HG03378 (cell line): ENCODE measurements at regions not wholly inside any gene's neighbourhood (a gene's known extent, or its start where the extent isn't known, plus 50 kb on each side); places are given as distances from the start of the nearest gene placed in this dataset.

Experiments
- ATAC-seq: cut with Tn5 transposase; IDR thresholded peaks from one replicate; pipeline ENCODE4 v1.9.1; 2021; ENCODE audit warnings: mild to moderate bottlenecking, moderate library complexity; ENCODE audit not compliant: unreplicated experiment

DNA sequence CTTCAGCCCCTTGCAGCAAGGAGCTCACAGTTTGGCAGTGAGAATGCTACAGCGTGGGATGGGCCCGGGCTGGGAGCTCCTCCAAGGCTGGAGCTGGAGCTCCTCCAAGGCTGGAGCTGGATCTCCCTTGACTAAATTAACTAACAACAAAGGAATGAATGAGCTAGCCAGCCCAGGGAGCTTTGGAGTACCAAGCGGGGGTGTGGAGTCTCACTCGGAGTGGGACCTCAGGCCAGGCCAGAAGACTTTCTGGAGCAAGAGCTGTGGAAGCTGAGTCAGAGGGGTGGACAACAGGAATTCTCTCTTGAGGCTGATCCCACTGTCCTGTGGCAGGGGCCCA lies 244.7 kb upstream of the HS6ST1 start:
- no peak for ATAC-seq

DNA sequence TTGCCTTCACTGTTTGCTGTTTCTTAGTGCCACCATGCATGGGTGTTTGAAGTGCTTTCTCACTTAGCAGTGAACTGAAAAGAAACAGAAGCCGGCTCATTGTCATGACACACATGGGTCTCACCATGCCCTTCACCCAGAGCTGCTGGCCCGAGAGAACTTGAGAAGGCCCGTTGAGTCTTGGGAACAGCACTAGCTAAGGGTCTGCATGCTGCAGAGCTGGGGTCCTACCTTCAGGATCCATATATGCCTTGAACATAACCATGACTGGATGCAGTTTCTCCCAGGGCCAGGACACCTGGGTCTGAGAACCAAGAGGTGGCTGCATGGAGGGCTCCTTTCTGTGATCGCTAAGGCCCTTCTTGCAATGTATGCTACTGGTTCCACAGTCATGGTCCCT lies 245.5 kb upstream of the HS6ST1 start:
- ATAC-seq: no peak

DNA sequence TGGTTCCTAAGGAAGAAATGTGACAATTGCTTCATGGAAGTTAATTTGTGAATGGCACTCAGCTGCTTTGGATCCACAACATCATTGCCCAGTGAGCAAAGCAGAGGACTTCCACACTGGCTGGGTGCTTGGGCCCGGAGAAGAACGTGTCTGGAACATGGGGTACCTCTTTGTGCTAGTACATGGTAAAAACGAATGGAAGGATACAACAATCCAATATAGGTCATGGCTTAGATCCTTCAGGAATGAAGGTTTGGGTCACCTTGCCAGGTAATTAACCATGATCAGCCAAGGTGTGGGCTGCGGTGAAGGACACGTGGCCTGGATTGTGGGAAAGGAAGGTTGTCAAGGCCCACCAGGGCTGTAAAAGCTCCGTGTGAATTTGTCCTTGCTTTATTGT lies 245.9 kb upstream of the HS6ST1 start:
- no peak for ATAC-seq

DNA sequence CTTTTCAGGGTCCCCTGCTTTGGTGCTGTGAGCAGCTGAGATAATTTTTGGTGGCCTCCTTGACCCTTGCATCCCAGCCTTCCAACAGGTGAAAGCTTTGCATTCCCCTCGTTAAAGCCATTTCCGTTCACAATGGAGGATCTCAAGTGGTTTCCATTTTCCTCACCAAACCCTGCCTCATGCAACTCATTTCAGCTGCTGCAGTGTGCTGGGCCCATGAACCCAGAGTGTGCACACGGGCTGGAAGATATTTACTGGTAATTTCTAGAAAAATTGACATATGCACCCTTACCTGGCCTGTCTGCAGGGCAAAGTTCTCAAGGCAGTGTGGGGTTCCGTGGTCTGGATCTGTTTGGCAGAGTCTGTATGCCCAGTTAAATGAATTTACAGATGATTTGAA lies 246.8 kb upstream of the HS6ST1 start:
- no peak for ATAC-seq

DNA sequence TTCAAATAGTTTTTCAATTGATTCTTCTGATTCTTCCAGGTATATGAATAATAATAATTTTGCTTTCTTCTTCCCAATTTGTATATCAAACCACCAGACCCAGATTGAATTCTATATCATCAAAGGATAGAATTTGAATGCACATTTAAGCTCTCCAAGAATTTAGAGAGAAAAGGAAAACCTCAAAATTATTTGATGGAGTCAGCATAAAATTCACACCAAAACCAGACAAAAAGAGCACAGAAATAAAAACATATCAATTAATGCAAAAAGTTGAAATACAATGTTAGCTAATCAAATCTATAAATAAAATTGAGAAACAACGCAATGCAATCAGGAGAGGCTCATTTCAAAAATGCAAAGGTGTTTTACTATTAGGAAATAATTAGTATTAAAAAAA lies 248.0 kb upstream of the HS6ST1 start:
- ATAC-seq: no peak

DNA sequence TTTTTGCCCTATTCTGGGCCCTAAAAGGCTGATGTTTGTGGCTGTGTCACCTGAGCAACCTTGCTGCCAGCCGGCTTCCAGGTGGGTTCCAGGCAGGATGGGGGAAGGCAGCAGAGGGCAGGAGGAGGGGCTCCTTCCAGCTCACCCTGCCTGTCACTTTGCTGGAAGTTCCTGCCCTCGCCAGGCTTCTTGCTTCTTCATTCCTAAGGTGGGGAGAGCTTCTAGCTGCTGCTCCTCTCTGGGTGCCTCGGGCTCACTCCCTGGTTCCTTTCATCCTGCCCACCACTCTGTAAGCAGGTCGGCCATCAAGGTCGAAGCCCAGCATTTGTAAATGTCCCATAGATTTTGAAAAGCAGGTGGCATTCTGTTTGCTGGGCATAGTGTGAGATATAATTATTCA lies 249.4 kb upstream of the HS6ST1 start:
- ATAC-seq: no peak

DNA sequence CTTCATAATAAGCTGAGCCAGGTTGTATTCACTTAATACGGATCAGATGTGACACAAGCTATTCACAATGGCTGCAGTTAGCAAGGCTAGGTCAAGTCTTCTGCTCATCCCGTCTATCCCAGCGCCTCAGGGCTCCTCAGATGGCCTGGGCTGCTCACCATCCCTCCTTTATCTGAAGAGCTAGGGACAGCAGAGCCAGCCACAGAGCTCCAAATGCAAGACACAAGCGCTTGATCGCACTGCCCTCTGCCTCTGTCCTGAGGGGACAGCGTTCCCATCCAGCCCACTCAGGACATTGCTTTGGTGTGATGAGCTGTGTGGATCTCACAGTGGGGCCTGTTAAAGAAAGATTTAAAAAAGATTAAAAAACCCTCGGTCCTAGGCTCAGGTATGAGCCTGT lies 254.4 kb upstream of the HS6ST1 start:
- no peak for ATAC-seq

DNA sequence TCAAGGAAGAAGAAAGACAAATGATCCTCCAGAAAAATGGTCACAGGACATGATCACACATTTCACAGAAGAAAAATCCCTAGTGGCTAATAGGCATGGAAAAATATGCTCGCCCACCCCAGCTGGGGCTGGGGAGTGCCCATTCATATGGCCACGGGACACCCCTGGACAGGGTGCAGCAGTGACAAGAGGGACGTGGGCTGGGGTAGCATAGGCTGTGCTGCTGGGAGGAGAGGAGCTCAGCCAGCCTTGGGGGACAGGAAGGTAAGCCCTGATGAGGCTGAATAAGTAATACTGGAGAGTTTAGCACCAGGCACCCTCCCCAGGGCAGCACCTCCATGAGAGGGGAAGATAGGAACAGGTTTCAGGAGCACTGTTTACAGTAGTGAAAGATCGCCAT lies 254.9 kb upstream of the HS6ST1 start:
- no peak for ATAC-seq

DNA sequence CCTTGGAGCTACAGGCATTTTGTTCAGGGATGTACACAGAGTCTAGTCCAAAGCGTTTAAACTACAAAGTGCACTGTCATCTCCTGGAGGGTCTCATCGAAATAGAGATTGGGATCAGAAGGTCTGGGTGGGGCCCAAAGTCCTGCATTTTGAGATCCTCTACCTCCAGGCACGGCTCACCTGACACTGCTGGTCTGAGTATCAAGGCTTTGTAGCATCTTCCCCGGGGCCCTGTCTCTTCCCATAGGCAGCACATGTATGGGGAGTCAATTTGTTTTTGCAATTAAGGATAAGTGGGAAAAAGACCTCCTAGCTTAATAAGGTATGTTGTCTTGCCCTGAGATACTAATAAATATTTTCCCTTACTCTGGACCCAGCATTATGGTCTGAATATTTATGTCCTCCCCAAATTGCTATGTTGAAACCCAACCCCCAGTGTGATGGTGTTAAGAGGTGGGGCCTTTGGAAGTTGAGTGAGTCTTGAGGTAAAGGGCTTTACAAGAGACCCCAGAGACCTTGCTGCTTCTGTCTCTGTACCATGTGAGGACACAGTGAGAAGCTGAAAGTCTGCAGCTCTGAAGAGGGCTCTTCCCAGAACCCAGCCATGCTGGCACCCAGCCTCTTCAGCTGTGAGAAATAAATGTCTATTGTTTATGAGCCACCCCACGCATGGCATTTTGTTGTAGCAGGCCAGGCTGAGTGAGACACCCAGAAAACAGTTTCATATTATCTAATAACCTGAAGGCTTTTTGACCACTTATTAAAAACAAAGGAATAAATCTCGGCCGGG lies 258.7 kb upstream of the HS6ST1 start:
- no peak for ATAC-seq

DNA sequence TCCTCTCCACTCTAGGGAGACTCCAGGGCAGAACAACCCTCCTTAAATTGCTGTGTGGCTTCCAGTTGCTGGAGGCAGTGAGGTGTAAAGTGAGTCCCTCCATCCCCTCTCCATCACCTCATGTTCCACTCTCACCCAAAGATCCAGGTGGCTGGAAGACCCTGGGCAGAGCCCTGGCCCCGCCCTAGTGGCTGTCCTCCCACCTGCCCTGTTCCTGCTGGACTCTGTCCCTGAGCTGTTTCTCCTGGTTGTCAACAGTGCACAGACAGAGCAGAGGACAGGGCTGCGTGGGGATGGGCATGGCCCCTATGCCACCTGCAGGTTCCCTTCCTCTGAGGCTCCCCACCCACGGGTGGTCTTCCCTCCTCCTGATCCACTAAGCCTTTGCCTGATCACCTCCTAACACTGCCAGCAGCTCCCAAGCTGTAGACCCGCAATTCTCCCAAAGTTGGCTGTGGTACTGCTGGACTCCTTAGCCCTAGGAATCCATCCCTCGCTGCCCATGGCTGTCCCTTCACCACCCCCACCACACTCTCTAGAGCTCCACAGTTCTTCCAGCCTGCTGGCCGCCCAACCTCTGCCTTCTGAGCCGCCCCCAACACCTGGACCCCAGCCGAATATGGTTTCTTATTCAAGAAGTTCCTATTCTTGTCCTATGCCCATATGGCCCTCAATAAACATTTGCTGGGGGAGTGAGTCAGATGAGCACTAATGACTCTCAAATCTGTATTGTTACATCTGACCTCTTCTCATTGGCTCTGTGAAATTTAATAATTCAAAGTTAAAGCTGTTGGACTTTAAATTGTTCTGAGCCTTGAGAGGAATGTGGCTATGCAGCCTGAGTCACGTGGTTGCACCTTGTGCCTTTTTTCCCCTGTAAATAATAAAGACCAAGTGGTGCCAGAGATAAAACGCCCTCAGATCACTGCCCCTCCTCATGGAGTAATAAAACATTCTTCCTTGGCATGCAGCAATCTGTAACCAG lies 260.0 kb upstream of the HS6ST1 start:
- no peak for ATAC-seq

DNA sequence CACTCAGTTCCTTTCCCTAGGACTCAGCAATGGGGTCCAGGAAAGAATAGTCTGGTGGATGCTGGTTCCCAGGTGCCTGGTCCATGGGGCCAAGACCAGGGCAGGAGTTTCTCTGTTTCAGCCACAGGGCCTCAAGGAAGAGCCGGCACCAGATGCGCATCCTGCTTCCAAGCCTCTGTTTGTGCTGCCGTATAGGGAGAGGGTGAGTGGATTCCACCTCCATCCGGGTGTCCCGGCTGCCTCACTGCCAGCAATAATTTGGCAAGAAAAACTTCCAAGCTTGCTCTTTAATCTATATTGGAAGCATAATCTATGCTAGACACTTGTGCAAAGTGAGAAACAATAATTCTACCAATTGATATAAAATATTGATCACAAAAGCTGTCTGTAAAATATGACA lies 261.2 kb upstream of the HS6ST1 start:
- ATAC-seq: no peak

DNA sequence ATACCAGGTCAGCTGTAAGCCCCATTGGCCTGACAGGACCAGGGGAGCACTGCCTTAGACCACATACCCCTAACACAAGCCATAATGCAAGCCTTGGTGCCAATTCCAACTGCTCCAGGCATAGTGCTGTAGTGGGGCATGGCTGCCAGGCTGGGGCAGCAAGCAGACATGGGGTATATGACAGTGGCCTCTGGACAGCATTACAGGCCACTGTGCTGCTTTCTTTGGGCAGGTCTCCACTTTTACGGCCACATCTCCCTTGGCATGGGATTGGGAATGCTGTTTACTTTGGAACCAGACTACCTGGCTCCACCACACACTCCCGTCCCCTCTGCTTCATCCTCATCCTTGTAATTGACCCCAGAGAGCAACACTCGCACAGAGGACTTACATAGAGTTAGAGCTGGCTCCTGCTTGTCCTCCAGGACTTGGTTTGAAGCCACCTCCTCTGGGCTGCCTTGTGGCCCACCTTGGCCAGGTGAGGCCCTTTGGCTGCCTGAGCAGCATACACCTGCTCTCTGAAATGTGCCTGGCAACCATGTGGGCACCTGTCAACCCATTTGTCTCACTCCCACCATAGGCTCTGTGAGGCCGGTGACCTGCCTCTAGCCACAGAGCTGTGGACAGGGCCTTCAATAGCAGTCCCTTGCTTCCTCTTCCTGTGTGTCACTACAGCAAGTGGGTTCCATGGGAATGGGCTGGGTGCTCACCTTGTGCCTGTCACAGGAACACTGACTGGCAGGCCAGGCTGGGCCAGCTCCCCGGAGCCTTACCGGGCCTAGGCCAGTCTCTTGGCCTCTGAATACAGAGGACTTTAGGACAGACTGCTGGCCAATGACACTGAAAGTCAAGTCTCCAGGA lies 262.6 kb upstream of the HS6ST1 start:
- ATAC-seq: no peak

DNA sequence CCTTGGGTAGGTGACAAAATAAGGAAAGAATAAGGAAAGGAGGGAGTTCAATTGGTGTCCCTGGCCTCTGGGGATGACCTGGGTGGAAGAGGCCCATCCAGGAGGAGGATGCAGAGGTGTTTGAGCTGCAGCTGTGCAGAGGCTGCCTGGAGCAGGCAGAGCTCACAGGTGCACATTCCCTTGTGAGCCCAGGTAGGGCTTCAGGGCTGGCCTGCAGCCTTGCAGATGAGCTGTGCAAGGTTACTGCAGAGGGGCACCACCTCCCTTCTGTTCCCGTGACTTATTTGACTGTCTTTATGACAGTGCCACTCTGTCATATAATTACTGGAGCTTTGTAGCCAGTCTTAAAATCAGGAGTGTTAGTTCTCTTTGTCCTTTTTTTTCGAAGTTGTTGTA lies 263.2 kb upstream of the HS6ST1 start:
- no peak for ATAC-seq

DNA sequence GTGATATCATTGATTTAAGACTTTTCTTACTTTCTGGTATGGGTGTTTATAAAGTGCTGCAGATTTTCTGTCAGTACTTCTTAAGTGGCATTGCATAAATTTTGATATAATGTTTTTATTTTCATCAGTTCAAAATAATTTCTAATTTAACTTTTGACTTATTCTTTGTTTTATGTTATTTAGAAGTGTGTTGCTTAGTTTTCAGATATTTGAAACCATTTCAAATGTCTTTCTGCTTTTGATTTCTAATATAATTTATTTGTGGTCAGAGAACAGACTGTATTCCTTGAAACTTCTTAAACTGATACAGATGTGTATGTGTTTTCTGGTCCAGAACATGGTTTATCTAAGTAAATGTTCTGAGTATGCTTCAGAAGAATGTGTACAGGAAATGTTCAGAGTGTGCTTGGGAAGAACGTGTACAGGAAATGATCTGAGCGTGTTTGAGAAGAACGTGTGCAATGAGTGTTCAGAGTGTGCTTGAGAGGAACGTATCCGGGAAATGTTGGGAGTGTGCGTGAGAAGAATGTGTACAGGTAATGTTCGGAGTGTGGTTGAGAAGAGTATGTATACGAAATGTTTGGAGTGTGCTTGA lies 265.7 kb upstream of the HS6ST1 start:
- no peak for ATAC-seq

DNA sequence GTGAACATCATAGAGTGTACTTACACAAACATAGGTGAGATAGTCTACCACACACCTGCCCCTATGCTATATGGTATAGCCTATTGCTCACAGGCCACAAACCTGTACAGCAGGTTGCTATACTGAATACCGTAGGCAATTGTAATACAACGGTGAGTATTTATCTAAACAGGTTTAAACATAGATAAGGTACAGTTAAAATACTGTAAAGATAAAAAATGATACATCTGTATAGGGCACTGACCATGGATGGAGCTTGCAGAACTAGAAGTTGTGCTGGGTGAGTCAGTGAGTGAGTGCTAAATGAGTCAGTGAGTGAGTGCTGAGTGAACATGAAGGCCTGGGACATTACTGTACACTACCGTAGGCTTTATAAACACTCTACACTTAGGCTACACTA lies 267.0 kb upstream of the HS6ST1 start:
- ATAC-seq: no peak

DNA sequence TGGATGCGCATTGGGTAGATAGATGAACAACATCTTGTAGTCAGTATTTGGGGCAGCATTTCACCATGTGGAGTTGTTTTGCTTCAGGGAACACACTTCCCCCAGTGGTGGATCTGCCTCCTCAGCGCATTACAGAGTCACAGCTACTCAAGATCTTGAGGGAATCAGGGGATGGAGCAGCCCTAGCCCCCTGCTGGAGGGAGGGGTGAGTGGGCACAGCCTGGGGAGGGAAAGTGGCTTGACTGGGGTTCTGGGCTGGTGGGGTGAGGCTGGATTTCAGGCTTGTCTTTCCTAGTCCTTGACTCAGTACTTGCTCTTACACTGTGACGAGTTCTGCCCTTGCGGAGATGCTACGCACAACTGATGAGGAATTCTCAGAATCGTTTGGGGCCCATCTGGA lies 271.0 kb upstream of the HS6ST1 start:
- ATAC-seq: no peak

DNA sequence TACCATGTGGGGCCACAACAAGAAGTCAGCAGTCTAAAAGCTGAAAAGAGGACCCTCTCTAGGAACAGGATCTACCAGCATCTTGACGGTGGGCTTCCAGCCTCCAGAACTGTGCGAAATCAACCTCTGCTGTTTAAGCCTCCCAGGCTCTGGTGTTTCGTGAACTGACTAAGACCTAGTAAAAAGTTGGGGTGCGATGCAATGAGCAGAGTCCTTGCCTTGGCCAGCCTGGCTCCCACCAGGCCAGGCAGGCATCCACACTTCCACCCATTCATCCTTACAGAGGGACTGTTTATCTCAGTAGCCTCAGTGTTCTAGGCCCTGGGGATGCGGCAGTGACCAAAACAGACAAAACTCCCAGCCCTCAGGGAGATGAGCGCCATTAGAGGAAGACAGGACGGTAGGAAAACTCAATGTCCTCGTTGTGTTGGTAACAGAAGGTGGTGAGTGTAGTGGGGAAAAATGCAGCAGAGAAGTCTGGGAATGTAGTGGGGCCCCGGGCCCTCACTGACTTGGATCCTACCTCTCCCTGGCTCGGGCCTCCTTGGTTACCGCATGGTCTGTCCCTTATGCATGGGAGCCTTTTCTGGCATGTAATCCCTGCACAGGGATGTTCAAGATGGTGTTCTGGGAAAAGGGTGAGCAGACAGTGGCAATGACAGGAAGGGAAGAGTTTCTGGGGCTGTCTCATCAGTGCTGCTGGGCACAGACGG lies 271.8 kb upstream of the HS6ST1 start:
- ATAC-seq: no peak

DNA sequence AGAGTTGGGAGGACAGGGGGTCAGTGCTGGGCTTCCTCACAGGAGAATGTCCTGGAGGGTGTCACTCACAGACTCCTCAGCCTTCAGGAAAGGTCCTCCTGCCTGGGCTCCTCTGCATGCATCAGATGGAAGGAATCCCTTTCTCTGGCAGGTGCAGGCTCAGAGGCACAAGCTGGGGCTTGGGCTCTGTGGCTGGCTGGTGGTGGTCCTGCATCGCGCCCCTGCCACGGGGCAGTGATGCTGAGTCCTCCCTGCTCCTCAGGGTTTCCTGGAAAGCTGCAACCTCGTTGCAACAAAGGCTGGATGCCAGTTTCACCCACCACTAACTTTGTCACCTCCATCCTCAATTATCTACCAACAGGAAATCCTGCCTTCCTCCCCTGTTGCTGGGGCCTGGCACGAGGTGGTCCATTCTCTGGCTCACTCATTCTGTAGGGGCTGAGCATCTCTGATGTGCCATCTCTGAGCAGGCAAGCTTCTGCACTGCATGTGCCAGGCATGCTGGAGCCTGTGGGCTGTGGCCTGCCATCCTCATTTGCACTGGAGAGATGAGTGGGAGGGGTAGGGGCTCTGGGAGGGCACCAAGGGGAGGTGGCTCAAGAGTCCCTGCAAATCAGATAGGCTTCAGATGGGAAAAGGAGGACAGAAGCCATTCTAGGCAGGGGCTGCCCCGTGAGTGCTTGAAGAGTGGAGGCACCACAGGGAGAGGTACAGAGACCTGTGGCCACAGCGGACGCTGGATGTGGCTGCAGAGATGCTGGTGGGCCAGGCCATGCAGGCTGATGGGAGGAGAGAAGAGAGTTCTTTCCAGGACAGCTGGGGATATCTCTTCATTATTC lies 272.6 kb upstream of the HS6ST1 start:
- ATAC-seq: no peak
